Keratinocyte (primary cell): ENCODE measurements at regions not wholly inside any gene's neighbourhood (a gene's known extent, or its start where the extent isn't known, plus 50 kb on each side); places are given as distances from the start of the nearest gene placed in this dataset.

Source experiments
- DNase-seq: peaks from one replicate; pipeline ENCODE4 v3.0.0-alpha.2; 2011; ENCODE audit warnings: low read depth, missing footprints, low spot score
- FAIRE-seq: peaks from 2 replicates; lab custom pipeline; 2011; peaks lifted over from hg19 to GRCh38; lab: Jason Lieb, UNC
- H2AFZ ChIP-seq: 2 replicates; pipeline ENCODE4 v1.6.0; 2012; ENCODE audit warnings: low read length, control low read depth, inconsistent platforms; ENCODE audit not compliant: control insufficient read depth
- H3K27ac ChIP-seq: 2 replicates; pipeline ENCODE4 v1.5.1; 2011; ENCODE audit warnings: low read length; ENCODE audit not compliant: control insufficient read depth, insufficient read depth
- H3K27me3 ChIP-seq: 3 replicates; pipeline ENCODE4 v1.6.0; 2011; ENCODE audit warnings: low read length; ENCODE audit not compliant: control insufficient read depth, insufficient read depth; ENCODE audit errors: extremely low read depth
- H3K36me3 ChIP-seq, 2 experiments: 2 replicates in 1 of 2; 3 replicates in 1 of 2; pipeline ENCODE4 v1.5.1; 2011; ENCODE audit warnings: low read length in 2 of 2, mild to moderate bottlenecking in 1 of 2; ENCODE audit not compliant: control insufficient read depth in 2 of 2, insufficient read depth in 2 of 2; ENCODE audit errors: extremely low read depth in 1 of 2
- H3K4me1 ChIP-seq: 3 replicates; pipeline ENCODE4 v1.5.1; 2011; ENCODE audit warnings: low read length; ENCODE audit not compliant: control insufficient read depth, insufficient read depth; ENCODE audit errors: extremely low read depth
- H3K4me2 ChIP-seq: 3 replicates; pipeline ENCODE4 v1.6.0; 2011; ENCODE audit warnings: low read depth, low read length; ENCODE audit not compliant: control insufficient read depth, insufficient read depth; ENCODE audit errors: extremely low read depth
- H3K4me3 ChIP-seq, 3 experiments: fragments of 200-600 bp in 1 of 3; sonication (generic) in 1 of 3; 2 replicates in 2 of 3; 3 replicates in 1 of 3; pipeline ENCODE4 v1.5.1; 2011 to 2016; ENCODE audit warnings: low read length in 3 of 3, mild to moderate bottlenecking in 3 of 3, control low read depth in 2 of 3, inconsistent platforms in 1 of 3, low read depth in 1 of 3, mixed read lengths in 1 of 3, mixed run types in 1 of 3, moderate library complexity in 1 of 3; ENCODE audit not compliant: control insufficient read depth in 2 of 3, insufficient read depth in 2 of 3; ENCODE audit errors: extremely low read depth in 1 of 3
- H3K79me2 ChIP-seq: 2 replicates; pipeline ENCODE4 v1.6.0; 2012; ENCODE audit warnings: low read length; ENCODE audit not compliant: control insufficient read depth, insufficient read depth
- H3K9ac ChIP-seq: 3 replicates; pipeline ENCODE4 v1.6.0; 2011; ENCODE audit warnings: low read length; ENCODE audit not compliant: control insufficient read depth, insufficient read depth; ENCODE audit errors: extremely low read depth
- H3K9me1 ChIP-seq: 3 replicates; pipeline ENCODE4 v1.6.0; 2011; ENCODE audit warnings: low read length; ENCODE audit not compliant: control insufficient read depth, insufficient read depth; ENCODE audit errors: extremely low read depth
- H3K9me3 ChIP-seq: 2 replicates; pipeline ENCODE4 v1.5.1; 2012; ENCODE audit warnings: low read depth, low read length; ENCODE audit not compliant: control insufficient read depth
- H4K20me1 ChIP-seq: 3 replicates; pipeline ENCODE4 v1.6.0; 2011; ENCODE audit warnings: low read length; ENCODE audit not compliant: control insufficient read depth, insufficient read depth; ENCODE audit errors: extremely low read depth
- EZH2 ChIP-seq: IDR thresholded peaks from one replicate; pipeline ENCODE4 v1.6.1; 2012; ENCODE audit warnings: inconsistent platforms, mild to moderate bottlenecking, low read length, moderate library complexity
- dilution Hi-C: fragments of 300-500 bp; cut with MboI; formaldehyde crosslinking; loops from one replicate; pipeline ENCODE4 v1.7.0; 2020; ENCODE audit warnings: low sequenced_read_pairs; ENCODE audit not compliant: extremely low pct_ligation_motif_present
- TF ChIP-seq, protein P1 (sequence below), 3 experiments: IDR thresholded peaks in 1 of 3; conservative IDR thresholded peaks in 1 of 3; optimal IDR thresholded peaks in 1 of 3; 2 replicates in 2 of 3; 3 replicates in 1 of 3; pipeline versions ENCODE3 to v1.5.1; 2011; ENCODE audit warnings: low read length in 3 of 3, mild to moderate bottlenecking in 3 of 3, moderate library complexity in 2 of 3, control low read depth in 1 of 3, inconsistent platforms in 1 of 3; ENCODE audit not compliant: insufficient read depth in 2 of 3; ENCODE audit errors: extremely low read depth in 1 of 3

DNA sequence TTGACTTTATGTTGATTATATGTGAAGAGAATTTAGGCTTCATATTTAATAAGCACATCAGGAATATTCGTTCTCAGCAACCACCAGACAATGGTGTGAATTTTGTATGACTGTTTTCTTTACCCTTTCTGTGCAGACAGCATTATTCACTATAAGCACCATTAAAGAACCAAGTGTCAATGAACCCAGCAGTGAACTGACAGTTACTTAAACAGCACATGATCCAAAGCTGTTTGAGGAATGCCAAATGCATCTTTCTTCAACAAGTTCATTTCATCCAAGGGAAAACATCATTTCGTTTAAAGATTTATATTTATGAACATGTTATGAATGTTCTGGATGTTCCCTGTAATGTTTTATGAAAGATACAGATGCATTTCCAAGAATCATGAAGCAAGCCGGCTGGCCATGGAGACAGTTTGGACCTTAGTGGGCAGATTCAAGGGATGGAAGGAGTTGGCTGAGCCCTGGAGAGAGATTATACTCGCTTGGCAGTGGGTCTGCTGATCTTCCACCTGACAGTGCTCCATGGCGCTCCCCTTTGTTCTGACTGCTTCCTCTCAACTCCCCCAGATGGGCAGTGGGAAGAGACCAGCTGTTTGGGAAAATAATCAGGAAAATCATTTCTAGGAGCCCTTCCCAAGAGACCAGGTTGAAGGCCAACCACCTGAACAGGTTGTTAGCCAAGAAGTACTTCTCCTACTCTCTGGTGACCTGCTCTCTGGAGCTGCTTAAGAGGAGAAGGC, 326.0 kb upstream of the RSPO3 start:
- no peak overlapping the region for H3K4me2 ChIP-seq
- no peak overlapping the region for H3K27ac ChIP-seq
- no peaks in the 10 kb centered on the region for H3K9me1 ChIP-seq
- H3K27me3 ChIP-seq, result no peaks in the 10 kb centered on the region
- no peaks in the 10 kb centered on the region for H3K9me3 ChIP-seq
- DNase-seq (no peak), FAIRE-seq (no peak)
- no peaks in the 10 kb centered on the region for H3K36me3 ChIP-seq
- no peaks in the 10 kb centered on the region for H3K79me2 ChIP-seq
- no peak for TF ChIP-seq EZH2
- TF ChIP-seq, protein P1, sequence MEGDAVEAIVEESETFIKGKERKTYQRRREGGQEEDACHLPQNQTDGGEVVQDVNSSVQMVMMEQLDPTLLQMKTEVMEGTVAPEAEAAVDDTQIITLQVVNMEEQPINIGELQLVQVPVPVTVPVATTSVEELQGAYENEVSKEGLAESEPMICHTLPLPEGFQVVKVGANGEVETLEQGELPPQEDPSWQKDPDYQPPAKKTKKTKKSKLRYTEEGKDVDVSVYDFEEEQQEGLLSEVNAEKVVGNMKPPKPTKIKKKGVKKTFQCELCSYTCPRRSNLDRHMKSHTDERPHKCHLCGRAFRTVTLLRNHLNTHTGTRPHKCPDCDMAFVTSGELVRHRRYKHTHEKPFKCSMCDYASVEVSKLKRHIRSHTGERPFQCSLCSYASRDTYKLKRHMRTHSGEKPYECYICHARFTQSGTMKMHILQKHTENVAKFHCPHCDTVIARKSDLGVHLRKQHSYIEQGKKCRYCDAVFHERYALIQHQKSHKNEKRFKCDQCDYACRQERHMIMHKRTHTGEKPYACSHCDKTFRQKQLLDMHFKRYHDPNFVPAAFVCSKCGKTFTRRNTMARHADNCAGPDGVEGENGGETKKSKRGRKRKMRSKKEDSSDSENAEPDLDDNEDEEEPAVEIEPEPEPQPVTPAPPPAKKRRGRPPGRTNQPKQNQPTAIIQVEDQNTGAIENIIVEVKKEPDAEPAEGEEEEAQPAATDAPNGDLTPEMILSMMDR (optimal IDR thresholded peaks at IDR 0.05 in 1 of 3, IDR thresholded peaks at IDR 0.05 in 1 of 3, conservative IDR thresholded peaks at IDR 0.05 in 1 of 3; ENCODE audit: extremely low read depth in 1 of 3, insufficient read depth in 2 of 3, low read length in 3 of 3), result no peak
- H3K9ac ChIP-seq, result no peak overlapping the region
- H3K4me3 ChIP-seq, result no peak overlapping the region
- no peaks in the 10 kb centered on the region for H3K4me1 ChIP-seq
- no peak overlapping the region for H2AFZ ChIP-seq
- H4K20me1 ChIP-seq, result no peaks in the 10 kb centered on the region
- dilution Hi-C loops, result no loop called here

DNA sequence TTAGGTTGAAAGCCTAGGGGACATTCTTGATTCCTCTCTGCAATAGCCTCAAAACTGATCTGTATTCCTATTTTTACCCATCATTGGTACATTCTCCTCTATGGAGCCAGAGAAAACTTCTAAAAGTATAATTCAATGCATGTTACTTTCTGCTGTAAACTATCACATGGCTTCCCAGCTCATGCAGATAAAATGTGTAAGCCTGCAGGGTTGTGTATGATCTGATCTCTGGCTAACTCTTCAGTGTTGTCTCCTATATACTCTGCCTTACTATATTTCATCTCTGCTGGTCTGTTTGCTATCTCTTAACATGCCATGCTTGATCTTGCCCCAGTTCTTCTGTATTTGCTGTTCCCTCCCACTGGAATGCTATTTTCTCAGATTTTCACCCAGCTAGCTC, 323.3 kb upstream of the RSPO3 start:
- no peaks in the 10 kb centered on the region for H4K20me1 ChIP-seq
- H2AFZ ChIP-seq, result no peak overlapping the region
- no peak for DNase-seq
- no peak for TF ChIP-seq EZH2
- TF ChIP-seq, protein P1 (optimal IDR thresholded peaks at IDR 0.05 in 1 of 3, IDR thresholded peaks at IDR 0.05 in 1 of 3, conservative IDR thresholded peaks at IDR 0.05 in 1 of 3; ENCODE audit: extremely low read depth in 1 of 3, insufficient read depth in 2 of 3, low read length in 3 of 3), result no peak
- no peak overlapping the region for H3K4me2 ChIP-seq
- H3K36me3 ChIP-seq, result no peaks in the 10 kb centered on the region
- FAIRE-seq, result no peak
- H3K9ac ChIP-seq, result no peak overlapping the region
- no peaks in the 10 kb centered on the region for H3K4me1 ChIP-seq
- dilution Hi-C loops, result no loop called here
- no peaks in the 10 kb centered on the region for H3K9me1 ChIP-seq
- no peaks in the 10 kb centered on the region for H3K9me3 ChIP-seq
- no peak overlapping the region for H3K4me3 ChIP-seq
- no peaks in the 10 kb centered on the region for H3K79me2 ChIP-seq
- no peaks in the 10 kb centered on the region for H3K27me3 ChIP-seq
- no peak overlapping the region for H3K27ac ChIP-seq
